LHCN-M2 (cell line): ENCODE measurements at regions not wholly inside any gene's neighbourhood (a gene's known extent, or its start where the extent isn't known, plus 50 kb on each side); places are given as distances from the start of the nearest gene placed in this dataset.

Source experiments
- DNase-seq: peaks from one replicate; pipeline ENCODE4 v3.0.0-alpha.2; 2012; ENCODE audit warnings: low read depth

DNA sequence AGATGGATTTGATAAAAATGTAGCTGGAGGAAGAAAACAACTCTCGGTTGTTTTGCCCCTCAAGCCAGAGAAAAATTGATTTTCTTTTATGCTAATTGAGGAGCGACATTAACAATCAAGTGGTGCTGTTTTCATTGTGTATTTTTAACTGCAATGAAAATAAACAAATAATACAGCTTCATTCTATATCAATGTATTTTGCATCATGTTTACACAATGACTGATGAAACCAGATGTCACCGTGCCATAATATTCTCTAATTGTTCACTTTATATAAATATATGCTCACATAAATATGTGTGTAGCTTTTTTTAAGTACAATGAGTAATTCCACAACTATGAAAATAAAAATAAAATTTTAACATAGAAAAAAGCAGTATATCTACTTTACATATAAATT lies 139.0 kb upstream of the PRDM9 start:
- no peak for DNase-seq

DNA sequence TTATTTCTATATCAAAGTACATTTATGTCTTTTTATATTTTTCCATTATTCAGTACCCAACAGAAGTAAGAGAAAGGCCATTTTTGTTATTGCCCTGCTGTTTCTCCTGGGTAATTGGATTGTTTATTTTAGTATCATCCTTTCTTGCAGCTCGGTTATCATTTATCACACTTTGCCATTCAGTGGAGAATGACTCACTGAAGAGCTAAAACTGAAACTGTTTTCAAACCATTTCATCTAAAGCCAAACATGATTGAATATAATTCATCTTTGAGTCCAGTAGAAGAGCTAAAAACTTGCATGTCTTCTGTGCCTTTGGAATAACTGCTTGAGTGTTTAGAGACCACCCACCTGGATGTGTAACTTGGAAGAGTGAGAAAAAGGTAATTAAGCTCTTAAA lies 139.5 kb upstream of the PRDM9 start:
- DNase-seq = no peak

DNA sequence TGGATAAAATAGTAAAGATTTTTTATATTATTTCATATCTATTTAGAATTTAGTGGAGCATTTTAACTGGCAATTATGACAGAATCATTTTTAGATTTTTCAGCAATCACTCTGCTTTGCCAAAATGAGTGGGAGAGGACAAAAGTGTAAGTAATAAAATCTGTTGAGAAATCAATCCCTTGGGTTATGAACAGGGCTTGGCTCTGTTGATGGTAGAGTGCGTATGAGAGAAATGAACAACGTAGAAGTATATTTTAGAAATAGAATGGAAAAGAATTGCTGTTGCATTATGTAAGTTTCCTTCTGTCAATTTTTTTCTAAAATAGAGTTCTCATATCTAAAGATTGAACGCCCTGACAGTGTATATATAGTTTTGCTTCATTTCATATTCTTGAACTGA lies 154.1 kb upstream of the PRDM9 start:
- no peak for DNase-seq

DNA sequence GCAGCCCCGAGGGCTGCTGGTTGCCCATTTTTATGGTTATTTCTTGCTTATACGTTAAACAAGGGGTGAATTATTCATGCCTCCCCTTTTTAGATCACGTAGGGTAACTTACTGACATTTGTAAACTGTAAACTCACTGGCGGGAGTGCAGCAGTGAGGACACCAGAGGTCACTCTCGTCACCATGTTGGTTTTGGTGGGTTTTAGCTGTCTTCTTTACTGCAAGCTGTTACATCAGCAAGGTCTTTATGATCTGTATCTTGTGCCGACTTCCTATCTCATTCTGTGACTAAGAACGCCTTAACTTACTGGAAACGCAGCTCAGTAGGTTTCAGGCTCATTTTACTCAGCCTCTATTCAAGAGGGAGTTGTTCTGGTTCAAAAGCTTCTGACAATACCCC lies 155.0 kb upstream of the PRDM9 start:
- no peak for DNase-seq

DNA sequence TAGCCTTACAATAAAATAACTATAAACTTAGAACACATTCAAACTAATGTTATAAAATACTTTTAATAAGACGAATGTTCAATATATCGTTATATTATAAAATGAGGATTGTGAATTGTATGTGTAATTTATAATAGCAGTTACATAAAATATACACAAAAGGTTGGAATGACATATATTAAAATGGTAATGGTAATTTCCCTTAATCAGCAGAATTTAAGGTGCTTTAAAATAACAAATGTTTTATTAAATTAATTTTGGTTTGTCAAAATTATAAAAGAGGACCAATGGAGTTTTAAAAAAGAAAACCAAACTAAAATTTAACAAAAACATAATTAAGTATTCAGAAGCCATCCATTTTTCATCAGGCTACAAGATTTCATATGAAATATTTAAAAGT lies 164.3 kb upstream of the PRDM9 start:
- no peak for DNase-seq

DNA sequence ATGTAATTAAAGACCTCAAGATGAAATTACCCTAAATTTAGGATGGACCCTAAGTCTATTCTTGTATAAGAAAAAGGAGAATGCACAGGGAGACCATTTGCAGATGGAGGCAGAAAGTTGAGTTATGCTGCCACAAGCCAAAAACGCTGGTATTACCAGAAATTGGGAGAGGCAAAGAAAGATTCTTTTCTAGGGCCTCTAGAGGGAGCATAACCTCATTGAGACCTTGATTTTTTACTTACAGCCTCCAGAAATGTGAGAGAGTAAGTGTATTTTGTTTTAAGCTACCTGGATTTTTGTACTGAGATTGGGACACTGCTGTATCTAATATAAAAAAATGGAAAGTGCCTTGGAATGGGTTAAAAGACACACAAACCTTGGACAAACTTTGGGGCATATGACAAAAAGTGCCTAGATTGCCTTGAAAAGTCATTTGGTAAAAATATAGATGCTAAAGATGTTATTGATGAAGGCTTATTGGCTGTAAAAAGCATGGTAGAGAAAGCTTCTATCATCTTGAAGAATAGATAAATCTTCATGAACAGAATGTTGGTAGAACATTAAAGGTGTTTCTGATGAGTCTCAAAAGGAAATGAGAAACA lies 174.7 kb upstream of the PRDM9 start:
- no peak for DNase-seq

DNA sequence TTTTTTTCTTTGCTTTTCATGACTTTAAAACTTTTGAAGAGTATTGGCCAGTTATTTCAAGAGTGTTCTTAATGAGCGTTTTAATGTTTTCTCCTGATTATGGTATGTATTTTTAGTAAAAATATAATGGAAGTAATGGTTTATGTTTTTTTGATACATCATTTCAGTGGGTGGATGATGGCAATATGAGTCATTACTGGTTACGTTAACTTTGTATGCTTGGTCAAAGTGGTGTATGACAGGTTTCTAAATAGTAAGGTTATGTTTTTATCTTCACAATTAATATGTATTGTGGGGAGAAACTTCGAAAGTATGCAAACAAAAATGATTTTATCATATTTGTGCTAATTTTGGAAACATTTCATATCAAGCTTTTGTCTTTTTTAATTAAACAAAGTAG lies 176.7 kb upstream of the PRDM9 start:
- no peak for DNase-seq

DNA sequence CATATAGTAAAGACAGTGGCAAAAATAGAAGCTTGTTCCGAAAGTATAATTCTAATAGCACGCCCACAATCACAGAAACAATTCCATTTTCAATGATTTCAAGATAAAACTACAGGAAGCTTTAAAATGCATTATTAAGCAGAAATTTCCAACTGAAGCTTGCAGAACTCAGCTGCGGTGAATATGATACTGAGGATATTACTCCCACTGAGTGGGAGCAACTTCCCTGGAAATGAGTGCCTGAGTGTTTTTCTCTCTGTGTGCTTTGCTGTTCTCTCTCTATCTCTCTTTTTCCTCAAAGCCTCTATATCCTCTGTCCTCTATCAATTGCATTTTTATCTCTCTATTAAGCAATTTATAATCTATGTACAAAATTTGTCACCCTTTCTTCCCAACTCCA lies 187.5 kb upstream of the PRDM9 start:
- DNase-seq = no peak

DNA sequence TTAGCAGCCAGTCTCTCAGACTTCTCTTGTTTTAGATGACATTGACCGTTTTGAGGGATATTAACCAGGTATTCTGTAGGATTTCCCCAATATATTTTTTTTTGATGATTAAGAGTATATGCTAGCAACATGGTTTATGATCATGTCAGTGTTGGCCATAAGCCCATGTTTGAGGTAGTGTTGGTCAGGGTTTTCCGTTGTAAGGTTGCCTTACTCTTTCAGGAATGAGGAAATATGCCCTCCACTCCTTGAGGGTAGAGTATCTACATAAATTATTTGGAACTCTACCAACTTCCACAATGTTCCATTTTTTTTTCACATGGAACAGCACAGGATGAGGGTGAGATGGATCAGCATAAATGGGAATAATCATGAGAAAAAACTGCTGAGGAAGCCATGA lies 188.4 kb upstream of the PRDM9 start:
- no peak for DNase-seq

DNA sequence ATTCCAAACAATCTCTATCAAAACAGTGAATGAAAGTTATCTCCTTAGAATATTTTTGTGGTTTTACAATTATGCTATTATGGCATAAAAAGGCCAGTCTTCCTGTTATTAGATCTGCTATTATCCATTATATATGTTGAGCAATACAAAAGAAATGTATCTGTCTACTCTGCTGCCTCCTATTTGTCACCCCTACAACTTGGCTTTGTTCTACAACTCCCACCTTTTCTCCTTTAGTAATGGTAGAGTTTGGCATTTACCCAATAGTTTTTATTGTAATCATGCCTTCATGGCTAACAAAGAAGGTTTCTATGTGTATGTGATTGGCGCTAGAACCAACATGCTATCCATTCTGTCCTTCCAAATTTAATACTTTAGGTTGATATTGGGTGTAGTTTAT lies 189.2 kb upstream of the PRDM9 start:
- DNase-seq = no peak

DNA sequence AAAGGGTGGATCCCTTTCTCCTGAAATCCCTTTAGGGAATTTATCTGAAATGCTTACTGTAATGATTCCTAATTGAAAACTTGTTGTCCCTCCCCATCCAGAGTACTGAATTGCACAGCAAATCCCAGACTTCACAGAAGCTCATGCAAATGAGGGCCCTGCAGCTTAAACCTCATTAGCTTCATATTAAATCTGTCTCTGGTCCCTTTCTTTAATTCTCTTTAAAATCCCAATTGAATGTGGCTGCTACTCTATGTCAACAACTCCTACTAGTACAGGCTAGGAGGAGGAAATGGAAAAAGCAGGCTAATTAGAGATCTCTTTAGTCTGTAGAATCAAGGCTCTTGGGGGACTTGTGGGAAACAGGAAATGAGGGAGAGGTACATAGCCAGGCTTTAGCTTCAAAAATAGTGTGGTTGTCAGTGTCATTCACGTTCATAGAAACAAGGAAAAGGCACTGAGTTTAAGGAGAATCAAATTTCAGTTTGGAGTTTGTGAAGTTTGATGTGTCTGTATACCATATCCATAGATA lies 191.3 kb upstream of the PRDM9 start:
- DNase-seq = no peak

DNA sequence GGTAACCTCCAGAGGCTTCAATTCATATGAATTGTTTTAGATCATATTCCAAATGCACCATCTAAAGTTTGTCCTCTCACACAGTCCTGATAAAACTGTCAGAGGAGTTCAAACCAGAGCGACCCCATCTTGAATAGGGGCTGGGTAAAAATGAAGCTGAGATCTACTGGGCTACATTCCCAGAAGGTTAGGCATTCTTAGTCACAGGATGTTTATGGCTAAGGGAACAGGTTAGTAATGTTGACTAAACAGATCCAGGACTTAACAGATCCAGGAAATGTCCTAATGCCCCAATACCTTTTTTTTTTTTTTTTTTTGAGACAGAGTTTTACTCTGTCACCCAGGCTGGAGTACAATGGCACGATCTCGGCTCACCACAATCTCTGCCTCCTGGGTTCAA lies 192.6 kb upstream of the PRDM9 start:
- DNase-seq = no peak

DNA sequence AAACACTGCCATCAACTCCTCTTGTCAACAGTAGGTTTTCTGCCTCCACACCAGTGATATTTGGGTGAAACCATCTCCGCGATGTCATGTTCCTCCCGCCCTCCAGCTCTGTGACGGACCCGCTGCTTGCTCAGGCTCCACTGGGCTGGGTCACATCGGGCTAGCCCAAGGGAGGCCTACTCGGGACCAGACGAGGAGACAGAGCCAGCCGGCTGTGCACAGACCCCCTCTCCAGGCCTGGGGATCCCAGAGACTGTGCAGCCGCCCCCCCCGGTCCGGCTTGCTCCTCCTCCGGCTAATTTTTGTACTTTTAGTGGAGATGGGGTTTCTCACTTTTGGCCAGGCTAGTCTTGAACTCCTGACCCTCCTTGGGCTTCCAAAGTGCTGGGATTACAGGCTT lies 202.4 kb upstream of the PRDM9 start:
- DNase-seq = no peak

DNA sequence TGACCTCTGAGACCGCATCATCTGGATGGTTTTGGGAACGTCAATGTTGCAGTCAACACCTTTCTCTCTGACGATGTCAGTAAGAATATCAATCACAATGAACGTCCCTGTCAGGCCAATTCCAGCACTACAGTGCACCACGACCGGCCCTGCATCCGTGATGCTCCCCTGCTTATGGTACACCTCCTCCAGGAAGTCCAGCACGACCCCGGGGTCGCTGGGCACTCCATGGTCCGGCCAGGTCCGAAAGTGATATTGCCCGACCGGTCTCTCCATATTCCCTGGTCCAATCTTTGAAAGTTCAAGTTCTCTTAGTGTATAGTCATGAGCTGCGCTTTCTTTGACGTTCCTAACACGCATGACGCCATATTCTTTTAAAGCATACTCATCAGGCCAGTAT lies 203.6 kb upstream of the PRDM9 start:
- DNase-seq = no peak

DNA sequence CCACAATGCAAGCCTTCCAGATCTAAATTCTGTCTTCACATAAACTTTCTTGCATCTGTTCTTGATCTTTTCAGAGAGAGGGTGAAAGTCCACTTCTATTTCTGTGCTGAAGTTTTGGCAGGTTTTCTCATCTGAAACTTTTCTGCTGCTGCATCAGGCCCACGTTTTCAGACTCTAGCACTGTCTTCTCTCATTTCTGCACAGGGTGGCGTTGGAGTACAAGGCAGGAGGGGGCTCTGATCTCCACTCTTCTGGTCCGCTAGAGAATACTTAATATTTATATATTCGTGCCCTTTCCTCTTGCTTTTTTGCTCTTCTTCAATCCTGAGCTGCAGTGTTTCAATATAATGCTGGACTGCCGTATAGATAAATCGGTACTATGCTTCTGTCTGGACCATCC lies 204.0 kb upstream of the PRDM9 start:
- no peak for DNase-seq

DNA sequence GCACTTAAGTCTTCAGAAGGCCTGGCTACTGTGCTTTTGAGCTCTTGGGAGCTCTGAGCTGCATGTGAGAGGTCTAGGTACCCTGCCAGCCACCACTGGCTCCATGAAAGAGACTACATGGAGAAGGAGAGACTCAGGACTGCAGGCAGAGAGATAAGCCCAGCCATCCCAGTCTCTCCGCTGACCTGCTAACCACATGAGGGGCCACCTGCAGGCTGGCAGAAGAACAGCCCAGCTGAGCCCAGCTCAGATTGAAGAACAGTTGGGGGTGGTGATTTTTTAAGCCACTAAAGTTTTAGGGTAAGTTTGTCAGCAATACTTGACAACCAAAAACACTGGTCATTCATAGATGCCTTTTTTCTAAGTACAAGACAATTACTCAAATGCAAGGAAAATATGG lies 205.0 kb upstream of the PRDM9 start:
- no peak for DNase-seq

DNA sequence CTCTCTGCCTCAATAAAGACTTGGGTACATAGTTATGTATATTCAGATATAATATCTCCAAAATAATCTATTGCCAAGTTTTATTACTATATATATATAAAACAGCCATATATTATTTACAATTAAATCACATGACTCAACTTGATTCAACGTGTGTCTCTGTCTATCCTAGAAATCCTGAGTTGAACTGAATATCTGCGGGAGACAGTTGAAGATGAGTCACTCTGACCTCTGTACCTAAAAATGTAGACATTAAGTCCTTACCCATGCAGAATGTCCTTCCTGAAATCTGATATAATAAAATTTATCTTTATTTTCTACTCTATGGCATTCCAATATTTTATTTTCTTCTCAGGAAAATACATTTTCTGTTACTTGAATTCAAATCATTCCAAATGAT lies 218.2 kb upstream of the PRDM9 start:
- no peak for DNase-seq

DNA sequence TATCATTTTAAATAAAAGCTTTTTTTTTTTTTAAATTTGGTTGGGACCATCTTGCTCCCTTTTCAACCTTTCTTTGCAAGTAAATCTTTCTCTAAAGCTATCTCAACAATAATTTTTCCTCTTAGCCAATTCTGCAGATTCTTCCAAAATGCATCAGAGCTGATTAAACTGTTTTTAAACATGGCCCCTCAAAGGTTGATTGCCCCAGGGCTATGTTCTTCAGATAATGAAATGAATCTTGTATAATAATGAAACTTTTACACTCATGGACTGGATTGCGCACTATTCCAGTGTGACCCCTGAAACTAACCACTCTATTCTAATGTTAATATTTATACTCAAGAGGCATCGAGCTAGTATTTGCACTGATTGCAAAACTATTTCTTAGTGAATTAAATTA lies 222.8 kb upstream of the PRDM9 start:
- no peak for DNase-seq

DNA sequence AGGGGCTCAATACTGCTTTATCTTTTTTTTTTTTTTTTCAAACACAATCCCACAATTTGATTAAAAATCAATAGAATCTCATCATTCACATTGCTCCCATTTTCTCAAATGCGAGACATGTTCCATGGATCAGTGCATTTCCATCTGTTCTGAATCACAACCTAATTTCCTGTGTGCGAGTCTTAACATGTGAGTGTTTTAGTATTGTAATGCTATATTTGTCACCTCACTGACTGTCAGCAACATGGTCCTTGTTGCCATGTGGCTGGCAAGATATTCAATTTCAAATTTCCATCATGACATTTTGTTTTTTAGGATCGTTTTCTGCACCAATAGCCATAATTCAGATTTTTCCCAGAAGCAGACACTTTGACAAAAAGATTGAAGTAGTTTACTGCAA lies 233.2 kb upstream of the PRDM9 start:
- no peak for DNase-seq

DNA sequence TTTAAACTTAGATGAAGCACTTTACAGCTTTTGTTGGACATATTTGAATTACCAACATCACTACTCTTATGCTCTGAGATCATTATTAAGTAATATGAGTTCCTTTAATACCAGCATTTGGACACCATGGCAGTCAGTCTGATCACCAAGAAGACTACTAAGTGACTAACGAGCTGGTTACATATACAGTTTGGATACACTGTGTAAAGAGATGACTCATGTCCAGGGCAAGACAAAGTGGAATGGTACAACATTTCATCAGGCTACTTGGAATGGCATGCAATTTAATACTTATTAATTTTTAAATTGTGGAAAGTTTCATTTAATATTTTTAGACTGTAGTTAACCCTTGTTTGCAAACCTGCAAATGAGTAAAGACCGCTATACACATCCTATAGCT lies 237.4 kb upstream of the PRDM9 start:
- no peak for DNase-seq

DNA sequence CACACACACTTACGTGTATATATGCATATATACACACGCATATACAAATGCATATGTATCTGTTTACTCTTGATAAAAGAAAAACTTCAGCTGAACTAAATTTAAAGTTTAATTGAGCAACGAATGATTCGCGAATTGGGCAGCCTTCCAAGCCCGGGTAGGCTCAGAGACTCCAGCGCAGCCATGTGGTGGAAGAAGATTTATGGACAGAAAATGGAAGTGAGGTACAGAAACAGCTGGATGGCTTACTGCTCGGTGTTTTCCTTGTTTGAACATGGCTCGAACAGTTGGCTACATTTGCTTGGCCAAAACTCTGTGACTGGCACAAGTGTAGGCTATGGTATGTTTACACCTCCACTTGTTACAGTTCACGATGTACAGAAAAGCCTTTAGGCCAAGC lies 239.3 kb upstream of the PRDM9 start:
- no peak for DNase-seq

DNA sequence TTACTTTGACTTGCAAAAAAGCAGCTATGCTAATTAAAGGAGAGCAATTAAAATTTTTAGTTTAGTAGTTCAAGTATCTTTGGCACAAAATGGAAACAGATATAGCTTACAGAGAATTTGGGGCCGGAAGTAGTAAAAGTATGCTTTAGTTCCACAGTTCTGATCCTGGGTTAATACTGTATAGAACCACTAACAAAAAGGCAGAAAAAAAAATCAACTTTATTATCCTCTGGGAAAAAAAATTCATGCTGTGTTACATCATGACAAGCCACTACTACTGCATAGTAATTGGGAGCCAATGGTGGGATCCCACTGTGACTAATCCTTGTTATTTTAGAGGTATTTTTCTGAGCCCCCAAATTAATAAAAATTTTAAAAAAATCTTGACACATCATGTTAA lies 246.8 kb upstream of the PRDM9 start:
- no peak for DNase-seq

DNA sequence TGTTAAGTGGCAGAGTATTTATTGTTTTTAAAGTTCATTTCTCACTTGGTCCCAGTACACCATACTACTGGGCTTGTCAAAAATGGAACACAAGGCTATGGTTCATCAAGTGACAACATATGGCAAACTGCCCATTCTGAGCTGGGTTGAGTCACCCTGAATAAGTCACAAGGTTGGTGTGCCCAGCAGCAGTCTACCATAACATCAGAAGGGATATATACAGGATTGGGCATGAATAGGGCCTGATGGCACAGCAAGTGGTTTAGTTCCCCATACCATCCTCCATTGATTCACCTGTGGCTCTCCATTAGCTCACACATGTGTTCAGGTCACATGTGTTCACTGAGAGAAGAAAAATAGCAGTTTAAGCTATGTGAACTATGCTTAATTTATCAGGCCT lies 249.8 kb upstream of the PRDM9 start:
- peak; percentile 0 for DNase-seq

DNA sequence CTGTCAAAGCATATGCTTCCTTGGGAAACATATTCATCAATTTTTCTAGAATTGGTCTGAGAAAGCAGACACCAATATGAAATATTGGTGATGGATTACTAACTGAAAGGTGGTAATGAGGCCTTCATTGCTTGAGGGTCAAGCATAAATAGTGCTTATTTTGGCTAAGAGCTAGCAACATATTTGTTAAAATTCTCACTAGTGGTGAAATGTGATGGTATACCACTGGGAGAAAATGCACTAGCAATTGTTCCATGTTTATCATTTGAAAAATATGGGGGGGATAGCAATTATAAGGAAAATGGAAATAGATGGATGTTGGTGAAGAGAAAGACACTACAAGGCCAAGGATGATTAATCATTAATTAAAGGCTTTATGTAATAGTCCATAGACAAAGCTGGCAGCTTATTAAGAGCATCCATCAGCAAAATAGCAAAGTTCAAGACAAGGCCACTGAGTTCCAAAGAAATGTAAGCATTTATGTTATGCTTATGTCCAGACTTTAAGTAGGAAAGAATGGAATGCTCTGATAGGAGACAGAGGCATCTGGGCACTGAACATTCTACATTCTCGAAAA lies 253.7 kb upstream of the PRDM9 start:
- DNase-seq = no peak
